ENCODE measurements at regions not wholly inside any gene's neighbourhood (a gene's known extent, or its start where the extent isn't known, plus 50 kb on each side); places are given as distances from the start of the nearest gene placed in this dataset.

- no peak for DNase-seq
Measured at GRCh38 chr2:139259422-139260051, 479.3 kb upstream of the NXPH2 start.

DNA sequence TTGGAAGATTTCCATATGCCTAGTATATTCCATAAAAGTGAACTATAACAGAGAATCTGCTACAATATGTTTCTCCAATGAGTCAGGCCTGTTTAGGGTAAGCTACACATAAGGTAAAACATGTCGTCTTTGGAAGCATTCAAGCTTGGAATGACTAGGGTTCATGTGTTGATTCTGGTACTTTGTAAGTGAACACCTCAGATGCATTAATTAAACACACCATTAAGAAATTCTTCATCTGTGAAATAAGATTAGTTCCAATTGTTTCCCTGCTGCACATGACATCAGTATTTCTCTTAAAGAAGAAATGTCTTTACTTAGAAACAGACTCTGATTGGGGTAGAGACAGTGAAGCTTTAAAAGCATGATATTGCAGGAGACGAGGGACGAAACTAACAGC, 461.1 kb upstream of the NXPH2 start:
- no peak for DNase-seq

DNA sequence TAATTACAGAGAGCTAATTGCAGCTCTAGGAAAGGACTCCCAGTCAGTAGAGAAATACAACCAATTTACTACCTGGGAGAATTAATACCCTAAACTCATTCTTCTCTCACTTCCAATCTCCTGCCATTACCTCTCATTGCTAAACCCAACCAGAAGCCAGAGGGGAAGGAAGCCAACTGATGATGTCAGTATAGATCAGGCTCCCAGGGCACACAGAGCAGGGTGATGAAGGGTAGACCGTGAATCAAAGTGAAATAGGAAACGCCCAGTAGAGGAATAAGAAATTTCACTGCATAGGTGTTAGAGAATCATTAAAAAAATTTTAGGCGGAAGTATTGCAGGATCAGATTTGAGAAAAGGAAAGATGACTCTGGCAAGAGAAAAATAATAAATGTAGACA, 456.8 kb upstream of the NXPH2 start:
- DNase-seq: no peak

- no peak for DNase-seq
Measured at GRCh38 chr2:139230881-139231280, 450.7 kb upstream of the NXPH2 start.

DNA sequence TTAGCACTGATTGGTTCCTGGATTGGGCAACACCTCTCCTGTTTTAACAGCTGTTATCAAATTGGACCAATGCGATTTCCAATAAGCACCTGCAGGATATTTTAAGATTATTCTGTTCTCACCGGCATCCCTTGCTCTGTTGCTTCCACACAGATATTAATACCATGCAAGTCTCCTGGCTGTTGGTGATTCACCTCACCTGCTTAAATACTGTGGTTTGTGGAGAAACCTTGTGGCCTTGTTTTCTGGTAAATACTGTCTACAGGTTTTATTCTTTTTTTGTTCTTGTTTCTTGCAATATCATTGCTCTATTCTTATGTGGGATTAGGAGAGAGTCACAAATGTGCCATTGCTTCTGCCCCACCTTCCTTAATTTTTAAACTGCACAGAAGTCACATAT, 448.1 kb upstream of the NXPH2 start:
- DNase-seq: no peak

DNA sequence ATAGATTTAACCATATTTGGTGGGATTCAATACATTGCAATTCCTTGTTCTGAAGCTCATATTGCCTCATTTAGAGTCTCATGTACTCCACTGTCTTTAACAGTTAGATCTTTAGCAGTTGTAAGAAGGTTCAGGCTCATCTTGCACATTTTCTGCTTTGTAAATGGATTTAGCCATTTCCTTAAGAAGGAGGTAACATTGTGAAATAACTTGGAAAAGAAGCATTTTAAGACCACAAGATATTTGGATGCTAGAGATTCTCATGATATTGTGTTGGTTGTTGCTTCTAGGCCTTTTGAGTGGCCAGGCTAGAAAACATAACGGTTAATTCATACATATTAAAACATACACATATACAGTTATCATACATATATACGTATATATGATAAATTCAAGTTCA, 445.8 kb upstream of the NXPH2 start:
- DNase-seq: no peak

- no peak for DNase-seq
Measured at GRCh38 chr2:139218181-139218580, 438.0 kb upstream of the NXPH2 start.

GRCh38 chr2:139217641-139218040, 437.5 kb upstream of the NXPH2 start:
- no peak for DNase-seq

- DNase-seq: no peak
Measured at GRCh38 chr2:139216435-139216834, 436.2 kb upstream of the NXPH2 start.

DNA sequence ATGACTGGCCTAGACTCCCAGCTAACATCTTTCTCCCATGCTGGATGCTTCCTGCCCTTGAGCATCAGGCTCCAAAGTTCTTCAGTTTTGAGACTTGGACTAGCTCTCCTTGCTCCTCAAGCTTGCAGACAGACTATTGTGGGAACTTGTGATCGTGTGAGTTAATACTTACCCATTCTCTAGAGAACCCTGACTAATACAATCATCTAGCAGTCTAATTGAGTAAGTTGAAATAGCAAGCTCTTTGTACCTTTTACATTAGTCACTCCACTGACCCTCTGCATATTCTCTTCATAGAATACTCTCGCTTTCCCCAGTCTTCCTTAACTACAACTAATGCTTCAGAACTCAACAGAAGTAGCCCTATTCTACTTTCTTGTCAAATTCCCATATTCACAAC, 434.6 kb upstream of the NXPH2 start:
- DNase-seq: no peak

DNA sequence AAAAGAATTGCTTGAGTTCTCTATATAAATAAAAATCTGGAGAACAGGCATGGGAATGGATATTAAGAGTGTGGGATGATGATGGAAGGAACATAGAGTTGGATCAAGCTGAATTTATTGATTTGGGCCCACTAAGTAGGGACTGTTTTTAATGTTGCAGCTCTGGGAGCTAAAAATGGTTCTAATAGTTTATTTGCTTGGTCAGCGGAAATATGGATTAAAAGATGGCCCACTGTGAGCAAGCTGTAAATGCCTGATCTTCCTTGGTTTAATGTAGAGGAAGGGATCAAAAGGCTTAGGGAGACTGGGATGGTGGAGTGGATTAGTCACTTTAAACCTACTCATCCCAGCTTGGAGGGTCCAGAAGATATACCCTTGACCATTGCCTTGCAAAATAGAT, 429.4 kb upstream of the NXPH2 start:
- DNase-seq: no peak

- no peak for DNase-seq
Measured at GRCh38 chr2:139201516-139201915, 421.3 kb upstream of the NXPH2 start.

- DNase-seq: no peak
Measured at GRCh38 chr2:139196754-139197153, 416.6 kb upstream of the NXPH2 start.

GRCh38 chr2:139194546-139194945, 414.4 kb upstream of the NXPH2 start:
- peak; percentile 9 for DNase-seq

DNA sequence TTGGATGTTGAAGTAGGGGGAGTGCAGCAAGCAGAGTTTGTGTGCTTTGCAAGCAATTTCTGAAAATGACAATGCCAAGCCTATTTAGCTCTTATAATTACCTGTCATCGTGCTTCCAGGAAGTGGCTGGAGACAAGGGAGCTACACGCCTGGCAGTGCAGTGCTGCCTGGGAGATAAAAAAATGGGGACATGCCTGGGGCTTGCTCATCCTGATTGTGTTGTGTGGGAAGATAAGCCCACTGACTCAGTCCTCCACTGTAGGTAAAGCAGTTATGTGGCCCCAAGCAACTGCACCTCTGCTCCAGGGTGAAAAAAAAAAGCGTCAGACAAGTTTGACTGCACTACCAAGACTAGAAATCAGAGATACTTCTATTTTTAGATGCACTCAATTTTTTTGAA, 396.9 kb upstream of the NXPH2 start:
- DNase-seq: no peak

- no peak for DNase-seq
Measured at GRCh38 chr2:139175510-139175909, 395.3 kb upstream of the NXPH2 start.

GRCh38 chr2:139170406-139170805, 390.2 kb upstream of the NXPH2 start:
- DNase-seq: no peak

DNA sequence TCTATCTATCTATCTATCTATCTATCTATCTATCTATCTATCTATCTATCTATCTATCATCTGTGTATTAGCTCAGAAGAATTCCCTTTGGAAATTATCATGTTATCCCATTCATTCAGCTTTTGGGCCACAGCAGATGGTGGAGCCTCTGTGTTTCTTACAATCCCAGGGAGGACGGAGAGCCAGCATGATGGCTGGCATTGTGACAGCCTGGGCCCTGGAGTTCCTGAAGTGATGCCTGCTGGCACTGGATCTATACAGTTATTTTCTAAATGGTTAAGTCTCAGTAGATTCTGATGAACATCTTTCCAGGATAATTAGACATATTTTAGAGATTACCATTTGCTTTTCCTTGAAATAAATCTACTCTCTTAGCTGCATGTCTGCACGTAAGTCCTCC, 385.4 kb upstream of the NXPH2 start:
- peak; percentile 17 for DNase-seq

GRCh38 chr2:139165041-139165440, 384.9 kb upstream of the NXPH2 start:
- DNase-seq: no peak

DNA sequence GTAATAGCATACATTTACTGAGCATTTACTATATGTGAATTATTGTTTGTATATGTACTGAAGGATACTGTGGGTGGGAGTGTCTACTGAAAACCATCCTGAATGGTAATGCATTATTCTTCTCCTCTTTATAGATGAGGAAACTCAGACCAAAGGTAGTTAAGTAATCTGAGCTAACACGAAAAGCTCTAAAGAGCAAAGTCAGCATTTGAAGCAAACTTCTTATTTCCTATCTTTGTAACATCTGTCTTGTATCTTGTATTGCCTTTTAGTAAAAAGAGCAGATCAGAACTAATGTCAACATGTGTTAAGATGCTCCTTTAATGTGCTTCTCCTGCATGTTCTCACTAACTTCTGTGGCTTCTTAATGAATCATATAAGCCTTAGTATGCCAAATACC, 382.8 kb upstream of the NXPH2 start:
- DNase-seq: no peak

- DNase-seq: no peak
Measured at GRCh38 chr2:139162456-139162855, 382.3 kb upstream of the NXPH2 start.

DNA sequence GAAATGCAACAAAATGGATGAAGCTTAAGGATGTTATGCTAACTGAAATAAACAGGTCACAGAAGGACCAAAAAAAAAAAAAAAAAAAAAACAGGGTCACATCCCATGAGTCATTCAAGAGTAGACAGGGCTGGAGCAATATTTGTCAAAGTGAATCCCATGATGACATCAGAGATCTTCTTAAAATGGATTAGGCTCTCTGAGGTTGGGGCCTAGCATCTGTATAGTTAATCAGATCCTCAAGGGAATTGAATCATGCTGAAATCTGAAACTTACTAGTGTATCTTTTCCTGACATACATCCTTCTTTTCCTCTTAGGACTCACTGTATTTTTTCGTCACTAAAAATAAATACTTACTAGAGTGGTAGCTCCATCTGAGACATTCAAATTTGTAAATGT, 380.6 kb upstream of the NXPH2 start:
- no peak for DNase-seq

- DNase-seq: no peak
Measured at GRCh38 chr2:139159177-139159576, 379.0 kb upstream of the NXPH2 start.

GRCh38 chr2:139156730-139157129, 376.5 kb upstream of the NXPH2 start:
- DNase-seq: no peak

- DNase-seq: no peak
Measured at GRCh38 chr2:139155991-139156390, 375.8 kb upstream of the NXPH2 start.
